ENCODE measurements at regions not wholly inside any gene's neighbourhood (a gene's known extent, or its start where the extent isn't known, plus 50 kb on each side); places are given as distances from the start of the nearest gene placed in this dataset.

DNA sequence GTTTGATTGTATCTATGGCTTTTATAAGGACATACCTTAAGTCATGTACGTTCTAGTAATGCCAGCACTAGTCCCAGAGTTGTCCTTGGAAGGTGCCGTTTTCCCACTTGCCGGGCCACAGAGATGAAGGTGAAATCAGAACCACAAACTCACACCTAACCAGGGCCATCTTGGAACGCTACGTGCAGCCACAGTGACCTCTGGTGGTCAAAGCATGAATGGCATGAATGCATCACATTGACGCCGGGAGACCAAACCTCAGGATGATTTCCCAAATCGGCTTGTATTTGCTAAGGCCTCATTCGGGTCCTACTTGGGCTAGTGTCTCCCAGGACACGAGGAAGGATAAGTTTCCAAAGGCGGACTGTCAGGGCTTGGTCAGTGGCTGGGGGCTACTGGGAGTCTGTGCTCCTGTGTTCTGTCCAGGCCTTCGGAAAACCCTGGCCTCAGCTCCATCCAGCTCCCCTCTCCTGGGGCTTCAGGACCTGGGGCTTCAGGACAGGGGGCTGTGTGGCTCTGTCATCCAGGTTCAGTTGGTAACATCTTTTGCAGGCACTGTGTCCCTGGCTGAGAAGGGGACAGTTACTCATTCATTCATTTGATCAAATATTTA, 260.5 kb downstream of the PRDM2 start:
- peak; percentile 82 for DNase-seq (ENCODE audit: low spot score)
- Histone ChIP-seq H3K4me3 (ENCODE audit: low read depth, low read length, poor library complexity, severe bottlenecking) (no peak overlapping the region), H3K36me3 (ENCODE audit: insufficient read depth, low read length, poor library complexity, severe bottlenecking) (no peaks in the 10 kb centered on the region), H3K9me3 (ENCODE audit: low read depth, low read length, poor library complexity, severe bottlenecking) (no peaks in the 10 kb centered on the region), H3K27me3 (replicated peaks; ENCODE audit: insufficient read depth, low read depth, low read length, poor library complexity) (no peaks in the 10 kb centered on the region), H3K27ac (ENCODE audit: low read depth, low read length, poor library complexity, severe bottlenecking) (no peak overlapping the region), H3K4me1 (ENCODE audit: insufficient read depth, low read length, poor library complexity, severe bottlenecking) (peaks cover 34% of the 10 kb centered on the region)
- intact Hi-C loops (cut with micrococcal nuclease; ENCODE audit: unreplicated experiment): loop anchor here (1.0 to 2.0 kb wide), 2 partner anchors 132 to 295 kb away; no protein-coding TSS in a partner anchor
- CTCF ChIA-PET: no interaction called here
- no peak for TF ChIP-seq EZH2 (IDR thresholded peaks at IDR 0.05; ENCODE audit: borderline replicate concordance, low read depth, low read length, poor library complexity, severe bottlenecking)
- TF ChIP-seq, protein P1, sequence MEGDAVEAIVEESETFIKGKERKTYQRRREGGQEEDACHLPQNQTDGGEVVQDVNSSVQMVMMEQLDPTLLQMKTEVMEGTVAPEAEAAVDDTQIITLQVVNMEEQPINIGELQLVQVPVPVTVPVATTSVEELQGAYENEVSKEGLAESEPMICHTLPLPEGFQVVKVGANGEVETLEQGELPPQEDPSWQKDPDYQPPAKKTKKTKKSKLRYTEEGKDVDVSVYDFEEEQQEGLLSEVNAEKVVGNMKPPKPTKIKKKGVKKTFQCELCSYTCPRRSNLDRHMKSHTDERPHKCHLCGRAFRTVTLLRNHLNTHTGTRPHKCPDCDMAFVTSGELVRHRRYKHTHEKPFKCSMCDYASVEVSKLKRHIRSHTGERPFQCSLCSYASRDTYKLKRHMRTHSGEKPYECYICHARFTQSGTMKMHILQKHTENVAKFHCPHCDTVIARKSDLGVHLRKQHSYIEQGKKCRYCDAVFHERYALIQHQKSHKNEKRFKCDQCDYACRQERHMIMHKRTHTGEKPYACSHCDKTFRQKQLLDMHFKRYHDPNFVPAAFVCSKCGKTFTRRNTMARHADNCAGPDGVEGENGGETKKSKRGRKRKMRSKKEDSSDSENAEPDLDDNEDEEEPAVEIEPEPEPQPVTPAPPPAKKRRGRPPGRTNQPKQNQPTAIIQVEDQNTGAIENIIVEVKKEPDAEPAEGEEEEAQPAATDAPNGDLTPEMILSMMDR (conservative IDR thresholded peaks at IDR 0.05; ENCODE audit: low read depth, low read length): peak; percentile 95
- no TSS peak for BruUV-seq (replicated peaks)
- POLR2A ChIA-PET (ENCODE audit: low non-redundant PET): no interaction called here

DNA sequence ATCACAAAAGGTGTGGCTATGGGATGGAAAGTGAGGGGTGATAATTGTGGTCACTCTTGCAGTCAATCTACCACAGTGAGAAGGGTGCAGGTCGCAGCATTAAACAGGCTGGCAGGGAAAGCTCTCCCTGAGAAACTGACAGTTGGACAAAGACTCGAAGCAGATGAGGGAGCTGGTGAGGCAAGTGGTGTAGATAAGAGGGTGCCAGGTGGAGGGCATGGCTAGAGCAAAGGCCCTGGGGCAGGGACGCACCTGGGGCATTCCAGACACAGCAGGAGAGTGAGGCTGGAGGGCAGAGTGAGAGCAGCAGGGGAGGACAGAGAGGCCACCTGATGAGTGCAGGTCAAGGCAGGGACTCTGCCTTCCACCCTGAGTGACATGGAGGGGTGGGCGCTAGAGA, 264.8 kb downstream of the PRDM2 start:
- no peak for DNase-seq (ENCODE audit: low spot score)
- ChIA-PET CTCF (interaction anchor here (0.6 kb wide), 1 partner anchor 444 kb away, joined by 3 read pairs; no protein-coding TSS in a partner anchor), POLR2A (ENCODE audit: low non-redundant PET) (interaction anchor here (0.7 kb wide), 1 partner anchor 136 kb away, joined by 3 read pairs; no protein-coding TSS in a partner anchor)
- H3K27ac ChIP-seq (ENCODE audit: low read depth, low read length, poor library complexity, severe bottlenecking): no peak overlapping the region
- H3K36me3 ChIP-seq (ENCODE audit: insufficient read depth, low read length, poor library complexity, severe bottlenecking): no peaks in the 10 kb centered on the region
- no peak overlapping the region for H3K4me3 ChIP-seq (ENCODE audit: low read depth, low read length, poor library complexity, severe bottlenecking)
- BruUV-seq (replicated peaks): no TSS peak
- no peaks in the 10 kb centered on the region for H3K9me3 ChIP-seq (ENCODE audit: low read depth, low read length, poor library complexity, severe bottlenecking)
- TF ChIP-seq EZH2 (IDR thresholded peaks at IDR 0.05; ENCODE audit: borderline replicate concordance, low read depth, low read length, poor library complexity, severe bottlenecking): no peak
- TF ChIP-seq, protein P1 (conservative IDR thresholded peaks at IDR 0.05; ENCODE audit: low read depth, low read length): no peak
- intact Hi-C loops (cut with micrococcal nuclease; ENCODE audit: unreplicated experiment): loop anchor here (5.0 kb wide), 5 partner anchors 608 to 1138 kb away; no protein-coding TSS in a partner anchor
- H3K27me3 ChIP-seq (replicated peaks; ENCODE audit: insufficient read depth, low read depth, low read length, poor library complexity): no peaks in the 10 kb centered on the region
- peaks cover 12% of the 10 kb centered on the region for H3K4me1 ChIP-seq (ENCODE audit: insufficient read depth, low read length, poor library complexity, severe bottlenecking)

DNA sequence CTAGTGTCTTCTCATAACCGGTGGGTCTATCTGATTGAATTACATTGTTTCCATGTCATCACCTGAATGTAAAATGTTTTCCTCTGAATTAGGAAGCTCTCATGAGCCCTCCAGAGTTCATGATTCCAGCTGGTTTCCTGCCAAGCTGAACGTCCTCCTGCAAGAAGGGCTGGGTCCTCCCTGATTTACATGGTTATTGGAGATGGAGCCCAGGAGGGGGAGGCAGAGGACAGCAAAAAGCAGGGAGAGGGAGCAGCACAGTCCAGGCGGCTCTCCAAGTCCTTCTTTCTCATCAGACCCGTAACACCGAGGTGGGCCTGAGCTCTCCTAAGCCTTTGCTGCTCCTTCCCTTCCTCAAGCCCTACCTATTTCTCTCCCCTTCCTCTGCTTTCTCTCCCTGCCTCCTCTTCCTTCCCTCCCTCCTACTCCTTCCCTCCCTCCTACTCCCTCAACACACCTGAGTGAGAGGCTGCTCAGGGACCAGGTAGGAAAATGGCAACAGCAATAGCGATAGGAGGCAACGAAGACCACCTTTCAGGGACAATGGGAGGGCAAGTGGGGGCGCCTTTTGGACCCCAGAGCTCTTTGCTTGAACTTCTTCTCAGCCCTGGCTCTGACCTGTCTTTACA, 265.9 kb downstream of the PRDM2 start:
- BruUV-seq (replicated peaks): no TSS peak
- Histone ChIP-seq H3K36me3 (ENCODE audit: insufficient read depth, low read length, poor library complexity, severe bottlenecking) (no peaks in the 10 kb centered on the region), H3K4me1 (ENCODE audit: insufficient read depth, low read length, poor library complexity, severe bottlenecking) (peaks cover 5% of the 10 kb centered on the region), H3K9me3 (ENCODE audit: low read depth, low read length, poor library complexity, severe bottlenecking) (peaks cover 4% of the 10 kb centered on the region), H3K27me3 (replicated peaks; ENCODE audit: insufficient read depth, low read depth, low read length, poor library complexity) (no peaks in the 10 kb centered on the region), H3K4me3 (ENCODE audit: low read depth, low read length, poor library complexity, severe bottlenecking) (no peak overlapping the region), H3K27ac (ENCODE audit: low read depth, low read length, poor library complexity, severe bottlenecking) (no peak overlapping the region)
- TF ChIP-seq, protein P1 (conservative IDR thresholded peaks at IDR 0.05; ENCODE audit: low read depth, low read length): peak; percentile 81
- TF ChIP-seq EZH2 (IDR thresholded peaks at IDR 0.05; ENCODE audit: borderline replicate concordance, low read depth, low read length, poor library complexity, severe bottlenecking): no peak
- CTCF ChIA-PET: interaction anchor here (0.5 to 1.4 kb wide), 6 partner anchors 37 to 1338 kb away, joined by 3 to 9 read pairs (median 4); no protein-coding TSS in a partner anchor
- peak; percentile 87 for DNase-seq (ENCODE audit: low spot score)
- POLR2A ChIA-PET (ENCODE audit: low non-redundant PET): no interaction called here
- intact Hi-C loops (cut with micrococcal nuclease; ENCODE audit: unreplicated experiment): loop anchor here (5.0 kb wide), 5 partner anchors 606 to 1136 kb away; no protein-coding TSS in a partner anchor

Data from A673 (cell line).